ENCODE measurements at regions not wholly inside any gene's neighbourhood (a gene's known extent, or its start where the extent isn't known, plus 50 kb on each side); places are given as distances from the start of the nearest gene placed in this dataset.

DNA sequence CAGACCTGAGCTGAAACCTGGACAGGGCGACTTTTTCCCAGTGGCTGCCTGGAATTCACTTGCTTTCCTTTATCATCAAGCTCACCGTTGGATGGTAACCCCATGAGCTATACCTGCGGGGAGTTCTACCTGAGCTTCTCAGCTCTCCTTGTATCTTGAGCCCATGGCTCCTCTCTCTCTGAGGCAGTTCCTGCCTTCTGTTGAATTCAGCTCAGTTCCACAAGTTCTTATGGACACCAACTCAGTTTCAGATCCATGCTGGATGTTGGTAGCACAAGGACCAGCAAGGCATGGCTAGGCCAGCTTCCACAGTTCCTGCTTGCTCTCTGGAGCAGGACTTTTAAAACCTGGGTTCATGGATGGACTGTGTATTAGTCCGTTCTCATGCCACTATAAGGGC lies 58.3 kb upstream of the AMPD3 start (continued):
- no peak for TF ChIP-seq ZMAT4 (CRISPR knock-in tag; IDR thresholded peaks at IDR 0.05)
- TF ChIP-seq NFE2L1 (CRISPR knock-in tag; IDR thresholded peaks at IDR 0.05) = no peak

GRCh38 chr11:10397226-10397987 lies 57.7 kb upstream of the AMPD3 start:
- DNase-seq (ENCODE audit: low spot score) (no peak), ATAC-seq (no peak)
- TF ChIP-seq, protein P1, sequence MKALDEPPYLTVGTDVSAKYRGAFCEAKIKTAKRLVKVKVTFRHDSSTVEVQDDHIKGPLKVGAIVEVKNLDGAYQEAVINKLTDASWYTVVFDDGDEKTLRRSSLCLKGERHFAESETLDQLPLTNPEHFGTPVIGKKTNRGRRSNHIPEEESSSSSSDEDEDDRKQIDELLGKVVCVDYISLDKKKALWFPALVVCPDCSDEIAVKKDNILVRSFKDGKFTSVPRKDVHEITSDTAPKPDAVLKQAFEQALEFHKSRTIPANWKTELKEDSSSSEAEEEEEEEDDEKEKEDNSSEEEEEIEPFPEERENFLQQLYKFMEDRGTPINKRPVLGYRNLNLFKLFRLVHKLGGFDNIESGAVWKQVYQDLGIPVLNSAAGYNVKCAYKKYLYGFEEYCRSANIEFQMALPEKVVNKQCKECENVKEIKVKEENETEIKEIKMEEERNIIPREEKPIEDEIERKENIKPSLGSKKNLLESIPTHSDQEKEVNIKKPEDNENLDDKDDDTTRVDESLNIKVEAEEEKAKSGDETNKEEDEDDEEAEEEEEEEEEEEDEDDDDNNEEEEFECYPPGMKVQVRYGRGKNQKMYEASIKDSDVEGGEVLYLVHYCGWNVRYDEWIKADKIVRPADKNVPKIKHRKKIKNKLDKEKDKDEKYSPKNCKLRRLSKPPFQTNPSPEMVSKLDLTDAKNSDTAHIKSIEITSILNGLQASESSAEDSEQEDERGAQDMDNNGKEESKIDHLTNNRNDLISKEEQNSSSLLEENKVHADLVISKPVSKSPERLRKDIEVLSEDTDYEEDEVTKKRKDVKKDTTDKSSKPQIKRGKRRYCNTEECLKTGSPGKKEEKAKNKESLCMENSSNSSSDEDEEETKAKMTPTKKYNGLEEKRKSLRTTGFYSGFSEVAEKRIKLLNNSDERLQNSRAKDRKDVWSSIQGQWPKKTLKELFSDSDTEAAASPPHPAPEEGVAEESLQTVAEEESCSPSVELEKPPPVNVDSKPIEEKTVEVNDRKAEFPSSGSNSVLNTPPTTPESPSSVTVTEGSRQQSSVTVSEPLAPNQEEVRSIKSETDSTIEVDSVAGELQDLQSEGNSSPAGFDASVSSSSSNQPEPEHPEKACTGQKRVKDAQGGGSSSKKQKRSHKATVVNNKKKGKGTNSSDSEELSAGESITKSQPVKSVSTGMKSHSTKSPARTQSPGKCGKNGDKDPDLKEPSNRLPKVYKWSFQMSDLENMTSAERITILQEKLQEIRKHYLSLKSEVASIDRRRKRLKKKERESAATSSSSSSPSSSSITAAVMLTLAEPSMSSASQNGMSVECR (CRISPR knock-in tag; IDR thresholded peaks at IDR 0.05; ENCODE audit: borderline replicate concordance) = no peak
- no peak for TF ChIP-seq E2F1 (CRISPR knock-in tag; IDR thresholded peaks at IDR 0.05)
- TF ChIP-seq ZNF512 (CRISPR knock-in tag; IDR thresholded peaks at IDR 0.05; ENCODE audit: borderline replicate concordance) = no peak
- no peak for TF ChIP-seq GTF2I (CRISPR knock-in tag; conservative IDR thresholded peaks at IDR 0.05)
- TF ChIP-seq NR3C1 (CRISPR knock-in tag; conservative IDR thresholded peaks at IDR 0.05; ENCODE audit: low read depth) = no peak
- no peak for TF ChIP-seq FOXJ3 (CRISPR knock-in tag; IDR thresholded peaks at IDR 0.05; ENCODE audit: borderline replicate concordance)
- TF ChIP-seq IRF2 (CRISPR knock-in tag; IDR thresholded peaks at IDR 0.05; ENCODE audit: borderline replicate concordance, low read depth) = no peak
- no peak for TF ChIP-seq OVOL2 (CRISPR knock-in tag; IDR thresholded peaks at IDR 0.05; ENCODE audit: borderline replicate concordance)
- no peak for TF ChIP-seq EMX1 (CRISPR knock-in tag; IDR thresholded peaks at IDR 0.05)
- no peak for TF ChIP-seq RELA (CRISPR knock-in tag; IDR thresholded peaks at IDR 0.05; ENCODE audit: borderline replicate concordance)
- H3K27ac Mint-ChIP-seq = no peak overlapping the region
- no peak overlapping the region for H3K4me3 Mint-ChIP-seq
- no peaks in the 10 kb centered on the region for H3K36me3 Mint-ChIP-seq
- H3K9me3 Mint-ChIP-seq = no peaks in the 10 kb centered on the region
- no peaks in the 10 kb centered on the region for H3K27me3 Mint-ChIP-seq (ENCODE audit: low read depth)
- CTCF ChIA-PET = interaction anchor here (1.0 to 1.6 kb wide), 2 partner anchors 9 to 31 kb away, joined by 4 to 5 read pairs; no protein-coding TSS in a partner anchor
- POLR2A ChIA-PET = no interaction called here
- 0 out of 2 replicates have a peak, but pooled peaks cover 4% of the 10 kb centered on the region for H3K4me1 Mint-ChIP-seq

GRCh38 chr11:10398525-10398924 lies 56.5 kb upstream of the AMPD3 start:
- no peak overlapping the region for H3K4me3 Mint-ChIP-seq
- H3K9me3 Mint-ChIP-seq = no peaks in the 10 kb centered on the region
- POLR2A ChIA-PET = no interaction called here
- CTCF ChIA-PET = interaction anchor here (1.0 kb wide), 1 partner anchor 8 kb away, joined by 4 read pairs; no protein-coding TSS in a partner anchor
- TF ChIP-seq, protein P2, sequence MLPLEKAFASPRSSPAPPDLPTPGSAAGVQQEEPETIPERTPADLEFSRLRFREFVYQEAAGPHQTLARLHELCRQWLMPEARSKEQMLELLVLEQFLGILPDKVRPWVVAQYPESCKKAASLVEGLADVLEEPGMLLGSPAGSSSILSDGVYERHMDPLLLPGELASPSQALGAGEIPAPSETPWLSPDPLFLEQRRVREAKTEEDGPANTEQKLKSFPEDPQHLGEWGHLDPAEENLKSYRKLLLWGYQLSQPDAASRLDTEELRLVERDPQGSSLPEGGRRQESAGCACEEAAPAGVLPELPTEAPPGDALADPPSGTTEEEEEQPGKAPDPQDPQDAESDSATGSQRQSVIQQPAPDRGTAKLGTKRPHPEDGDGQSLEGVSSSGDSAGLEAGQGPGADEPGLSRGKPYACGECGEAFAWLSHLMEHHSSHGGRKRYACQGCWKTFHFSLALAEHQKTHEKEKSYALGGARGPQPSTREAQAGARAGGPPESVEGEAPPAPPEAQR (CRISPR knock-in tag; IDR thresholded peaks at IDR 0.05) = no peak
- TF ChIP-seq RORB (CRISPR knock-in tag; IDR thresholded peaks at IDR 0.05) (no peak), CREB1 (CRISPR knock-in tag; IDR thresholded peaks at IDR 0.05) (no peak), E2F5 (CRISPR knock-in tag; IDR thresholded peaks at IDR 0.05) (no peak), SMAD3 (CRISPR knock-in tag; IDR thresholded peaks at IDR 0.05; ENCODE audit: borderline replicate concordance) (no peak), ELF4 (CRISPR knock-in tag; IDR thresholded peaks at IDR 0.05; ENCODE audit: low read depth) (no peak), MLX (CRISPR knock-in tag; IDR thresholded peaks at IDR 0.05) (no peak)
- TF ChIP-seq, protein P3, sequence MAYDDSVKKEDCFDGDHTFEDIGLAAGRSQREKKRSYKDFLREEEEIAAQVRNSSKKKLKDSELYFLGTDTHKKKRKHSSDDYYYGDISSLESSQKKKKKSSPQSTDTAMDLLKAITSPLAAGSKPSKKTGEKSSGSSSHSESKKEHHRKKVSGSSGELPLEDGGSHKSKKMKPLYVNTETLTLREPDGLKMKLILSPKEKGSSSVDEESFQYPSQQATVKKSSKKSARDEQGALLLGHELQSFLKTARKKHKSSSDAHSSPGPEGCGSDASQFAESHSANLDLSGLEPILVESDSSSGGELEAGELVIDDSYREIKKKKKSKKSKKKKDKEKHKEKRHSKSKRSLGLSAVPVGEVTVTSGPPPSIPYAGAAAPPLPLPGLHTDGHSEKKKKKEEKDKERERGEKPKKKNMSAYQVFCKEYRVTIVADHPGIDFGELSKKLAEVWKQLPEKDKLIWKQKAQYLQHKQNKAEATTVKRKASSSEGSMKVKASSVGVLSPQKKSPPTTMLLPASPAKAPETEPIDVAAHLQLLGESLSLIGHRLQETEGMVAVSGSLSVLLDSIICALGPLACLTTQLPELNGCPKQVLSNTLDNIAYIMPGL (CRISPR knock-in tag; IDR thresholded peaks at IDR 0.05) = no peak
- no peaks in the 10 kb centered on the region for H3K36me3 Mint-ChIP-seq
- DNase-seq (ENCODE audit: low spot score) (no peak), ATAC-seq (no peak)
- no peaks in the 10 kb centered on the region for H3K27me3 Mint-ChIP-seq (ENCODE audit: low read depth)
- no peak overlapping the region for H3K27ac Mint-ChIP-seq
- 0 out of 2 replicates have a peak, but pooled peaks cover 4% of the 10 kb centered on the region for H3K4me1 Mint-ChIP-seq
